Mesodermal cell (in vitro differentiated cells): ENCODE measurements at regions not wholly inside any gene's neighbourhood (a gene's known extent, or its start where the extent isn't known, plus 50 kb on each side); places are given as distances from the start of the nearest gene placed in this dataset.
"Not testable (repeated sequence)": the region's sequence is repeated elsewhere in the genome, so short reads cannot be mapped to it uniquely, and the experiment has no call there.

ENCODE experiments used
- H3K27ac ChIP-seq: 2 replicates; pipeline ENCODE4 v1.7.0; 2013; ENCODE audit warnings: mild to moderate bottlenecking, low read depth, low read length, moderate library complexity; ENCODE audit not compliant: severe bottlenecking
- H3K36me3 ChIP-seq: 2 replicates; pipeline ENCODE4 v1.7.1; 2013; ENCODE audit warnings: mild to moderate bottlenecking, low read length, moderate library complexity; ENCODE audit not compliant: control insufficient read depth, insufficient read depth
- H3K4me1 ChIP-seq: one replicate; pipeline ENCODE4 v1.7.1; 2013; ENCODE audit warnings: mild to moderate bottlenecking, low read length; ENCODE audit not compliant: insufficient read depth, control insufficient read depth, poor library complexity, severe bottlenecking
- H3K4me3 ChIP-seq: 2 replicates; pipeline ENCODE4 v1.7.0; 2013; ENCODE audit warnings: low read length, control low read depth, mild to moderate bottlenecking; ENCODE audit not compliant: insufficient read depth, poor library complexity, severe bottlenecking; ENCODE audit errors: extremely low read depth
- H3K9me3 ChIP-seq: 2 replicates; pipeline ENCODE4 v1.7.1; 2013; ENCODE audit warnings: mild to moderate bottlenecking, low read length, moderate library complexity; ENCODE audit not compliant: control insufficient read depth
- WGBS, 2 experiments: methylation state at CpG; one replicate each; pipeline ENCODE4 v1.1.5; 2013; ENCODE audit warnings: missing lambda C conversion rate in 2 of 2; ENCODE audit not compliant: insufficient coverage in 2 of 2; 5-methylcytosine and 5-hydroxymethylcytosine counted together

DNA sequence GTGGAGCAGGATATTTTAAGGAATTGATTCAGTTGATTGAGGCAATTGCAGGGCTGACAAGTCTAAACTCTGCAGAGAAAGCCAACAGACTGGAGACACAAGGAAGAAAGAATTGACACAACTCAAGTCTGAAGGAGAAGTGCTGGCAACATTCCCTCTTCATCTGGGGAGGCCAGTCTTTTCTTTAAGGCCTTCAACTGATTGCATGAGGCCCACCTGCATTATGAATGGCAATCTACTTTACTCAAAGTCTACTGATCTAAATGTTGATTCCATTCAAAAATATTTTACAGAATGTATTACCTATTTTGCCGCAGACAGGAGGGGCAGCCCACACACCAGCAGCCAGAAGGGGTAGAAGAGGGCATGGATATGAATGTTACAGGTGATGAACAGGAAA is 425.2 kb downstream of the PCDH10 start:
- Histone ChIP-seq H3K36me3 (no peaks in the 10 kb centered on the region), H3K4me3 (no peak overlapping the region), H3K4me1 (no peaks in the 10 kb centered on the region), H3K27ac (no peak overlapping the region), H3K9me3 (no peaks in the 10 kb centered on the region)
- no CpG with 5 or more reads among the region's 1 CpG for WGBS, 2 experiments

DNA sequence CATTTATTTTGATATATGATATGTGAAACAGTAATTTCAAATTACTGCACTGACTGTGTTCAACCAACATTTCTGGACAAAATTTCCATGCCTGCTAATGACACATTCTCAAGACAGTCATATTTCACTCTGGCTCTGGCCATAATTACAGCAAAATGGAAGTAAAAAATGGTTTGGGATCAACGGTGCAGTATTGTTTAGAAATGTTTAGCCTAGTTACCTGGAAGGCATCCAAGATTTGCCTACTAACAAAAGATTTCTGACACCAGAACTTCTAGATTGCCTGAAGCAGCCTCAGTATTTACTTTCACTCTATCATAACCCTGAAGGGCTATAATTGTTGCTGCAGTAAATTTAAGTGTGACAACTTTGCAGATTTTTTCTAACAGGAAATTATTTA is 416.3 kb downstream of the PCDH10 start:
- Histone ChIP-seq H3K4me3 (no peak overlapping the region), H3K4me1 (no peaks in the 10 kb centered on the region), H3K27ac (no peak overlapping the region), H3K36me3 (no peaks in the 10 kb centered on the region), H3K9me3 (no peaks in the 10 kb centered on the region)
- no CpG with 5 or more reads among the region's 1 CpG for WGBS, 2 experiments

- WGBS, 2 experiments: 69 to 90% methylated on average over 5 to 6 of the region's 6 CpGs
- Histone ChIP-seq H3K36me3 (no peaks in the 10 kb centered on the region), H3K4me3 (no peak overlapping the region), H3K4me1 (no peaks in the 10 kb centered on the region), H3K27ac (no peak overlapping the region), H3K9me3 (no peaks in the 10 kb centered on the region)
Measured at GRCh38 chr4:133559987-133560386, 410.9 kb downstream of the PCDH10 start.

DNA sequence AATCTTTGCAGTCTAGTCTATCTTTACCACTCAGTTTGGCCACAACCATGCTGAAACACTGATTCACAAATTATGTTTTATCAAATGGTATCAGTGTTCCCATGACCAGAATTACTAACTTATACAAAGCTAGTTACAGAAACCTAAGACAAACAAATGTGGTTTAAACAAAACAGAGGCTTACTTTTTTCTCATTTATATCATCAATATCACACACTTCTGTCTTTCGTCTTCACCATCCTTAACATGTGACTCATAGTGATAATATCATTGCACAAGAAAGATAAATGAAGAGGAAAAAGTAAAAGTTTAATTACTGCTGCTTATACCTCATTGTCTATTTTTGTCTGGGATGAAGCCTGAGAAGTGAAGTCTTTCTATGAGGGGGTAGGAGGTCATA is 406.6 kb downstream of the PCDH10 start:
- WGBS, 2 experiments: no CpG with 5 or more reads among the region's 1 CpG
- Histone ChIP-seq H3K27ac (no peak overlapping the region), H3K4me1 (no peaks in the 10 kb centered on the region), H3K36me3 (no peaks in the 10 kb centered on the region), H3K9me3 (no peaks in the 10 kb centered on the region), H3K4me3 (no peak overlapping the region)

DNA sequence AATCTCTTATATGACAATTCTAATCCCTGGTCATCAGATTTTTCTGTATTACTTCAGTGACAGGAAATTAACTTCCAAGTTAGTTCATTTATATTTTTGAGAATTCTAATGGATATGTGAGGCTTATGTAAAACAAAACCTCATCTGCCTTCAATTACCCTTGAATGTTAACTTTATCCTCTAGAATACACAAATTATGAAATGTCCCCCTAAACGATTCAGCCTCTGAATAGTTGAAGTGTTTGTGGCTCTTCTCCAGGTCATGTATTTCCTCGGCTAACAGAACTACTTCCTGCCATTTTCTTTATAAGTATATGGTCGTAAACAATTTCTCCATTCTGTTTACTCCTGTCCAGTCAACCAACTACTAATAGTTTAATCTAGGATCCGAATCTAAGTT is 401.3 kb downstream of the PCDH10 start:
- Histone ChIP-seq H3K4me1 (no peaks in the 10 kb centered on the region), H3K27ac (no peak overlapping the region), H3K4me3 (no peak overlapping the region), H3K9me3 (no peaks in the 10 kb centered on the region), H3K36me3 (no peaks in the 10 kb centered on the region)
- WGBS, 2 experiments: 91 to 100% methylated on average over 1 to 2 of the region's 4 CpGs

DNA sequence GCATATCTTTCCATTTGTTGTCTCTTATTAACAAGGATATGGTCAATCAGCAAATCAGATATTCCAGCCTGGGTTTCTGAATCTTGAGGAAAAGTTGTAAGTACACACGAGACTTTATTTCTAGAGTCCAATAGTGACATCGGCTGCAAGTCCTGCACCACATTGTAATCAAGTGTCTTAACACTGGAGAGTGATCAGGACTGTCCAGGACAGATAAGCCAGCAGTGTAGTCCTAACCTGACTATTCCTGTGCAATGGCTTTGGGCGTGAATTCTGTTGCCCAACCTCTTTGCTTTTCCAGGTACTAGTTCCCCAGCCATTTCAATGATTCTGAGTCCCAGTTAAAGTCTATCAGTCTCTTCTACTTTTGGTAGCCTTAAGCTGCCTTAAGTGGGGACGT is 395.0 kb downstream of the PCDH10 start:
- Histone ChIP-seq H3K36me3 (no peaks in the 10 kb centered on the region), H3K4me3 (no peak overlapping the region), H3K4me1 (no peaks in the 10 kb centered on the region), H3K9me3 (no peaks in the 10 kb centered on the region), H3K27ac (no peak overlapping the region)
- WGBS, 2 experiments: 96 to 97% methylated on average over 2 to 3 of the region's 4 CpGs

- Histone ChIP-seq H3K27ac (no peak overlapping the region), H3K4me1 (no peaks in the 10 kb centered on the region), H3K4me3 (no peak overlapping the region), H3K36me3 (no peaks in the 10 kb centered on the region), H3K9me3 (no peaks in the 10 kb centered on the region)
- 80% methylated on average over 1 of the region's 4 CpGs; no CpG with 5 or more reads in 1 of the 2 experiments for WGBS, 2 experiments
Measured at GRCh38 chr4:133537780-133538281, 388.7 kb downstream of the PCDH10 start.

GRCh38 chr4:133534224-133534623 is 385.1 kb downstream of the PCDH10 start:
- 83 to 86% methylated on average over 4 of the region's 6 CpGs for WGBS, 2 experiments
- not testable (repeated sequence) for H3K4me3 ChIP-seq, H3K4me1 ChIP-seq, H3K9me3 ChIP-seq, H3K27ac ChIP-seq, H3K36me3 ChIP-seq

- WGBS, 2 experiments: no CpG with 5 or more reads among the region's 1 CpG
- H3K36me3 ChIP-seq: no peaks in the 10 kb centered on the region
Measured at GRCh38 chr4:133524369-133524768, 375.3 kb downstream of the PCDH10 start.

GRCh38 chr4:133513901-133514300 is 364.8 kb downstream of the PCDH10 start:
- Histone ChIP-seq H3K27ac (no peak overlapping the region), H3K36me3 (no peaks in the 10 kb centered on the region), H3K4me1 (no peaks in the 10 kb centered on the region), H3K4me3 (no peak overlapping the region), H3K9me3 (no peaks in the 10 kb centered on the region)

More at GRCh38 chr4:133524369-133524768, 375.3 kb downstream of the PCDH10 start:
- no peak overlapping the region for H3K4me3 ChIP-seq
- no peak overlapping the region for H3K27ac ChIP-seq
- H3K9me3 ChIP-seq: no peaks in the 10 kb centered on the region
- H3K4me1 ChIP-seq: no peaks in the 10 kb centered on the region

DNA sequence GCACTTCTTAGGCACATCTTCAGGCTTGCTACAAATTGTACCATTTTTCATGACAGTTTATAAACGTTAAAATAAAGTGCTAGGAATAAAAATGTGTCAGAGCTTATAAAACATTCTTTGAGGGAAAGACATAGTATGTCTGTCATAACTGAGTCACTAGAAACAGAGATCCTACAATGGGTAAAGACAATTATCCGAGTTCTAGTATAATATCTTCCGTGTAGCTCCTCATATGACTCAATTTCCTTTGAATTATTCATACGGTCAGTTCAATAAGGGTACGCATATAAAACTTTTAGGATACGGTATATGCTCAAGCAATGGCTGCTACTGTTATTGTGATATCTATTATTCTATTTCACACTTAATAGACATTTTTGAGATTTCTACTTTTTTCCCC is 349.1 kb downstream of the PCDH10 start:
- Histone ChIP-seq H3K36me3 (no peaks in the 10 kb centered on the region), H3K4me3 (no peak overlapping the region), H3K27ac (no peak overlapping the region), H3K9me3 (no peaks in the 10 kb centered on the region), H3K4me1 (no peaks in the 10 kb centered on the region)
- WGBS, 2 experiments: 100% methylated on average over 1 to 2 of the region's 6 CpGs
